Activated CD4-positive, alpha-beta T cell treated with anti-CD3 and anti-CD28 coated beads for 24 hours (primary cell): ENCODE measurements at regions not wholly inside any gene's neighbourhood (a gene's known extent, or its start where the extent isn't known, plus 50 kb on each side); places are given as distances from the start of the nearest gene placed in this dataset.

Source experiments
- DNase-seq, 2 donors: peaks; one replicate each; pipeline ENCODE4 v3.0.0-alpha.2; 2020; ENCODE audit warnings: low read depth in 2 of 2

- no peak for DNase-seq
Measured at GRCh38 chr4:108333353-108333942, 164.7 kb upstream of the LEF1 start.

- DNase-seq, result no peak
Measured at GRCh38 chr4:108331905-108332632, 163.3 kb upstream of the LEF1 start.

- no peak for DNase-seq
Measured at GRCh38 chr4:108328383-108328732, 159.6 kb upstream of the LEF1 start.

- no peak for DNase-seq
Measured at GRCh38 chr4:108327642-108328382, 159.1 kb upstream of the LEF1 start.

GRCh38 chr4:108325561-108325960 is 156.8 kb upstream of the LEF1 start:
- no peak for DNase-seq

- DNase-seq, result no peak
Measured at GRCh38 chr4:108324450-108324849, 155.7 kb upstream of the LEF1 start.

- DNase-seq, result no peak
Measured at GRCh38 chr4:108322497-108322896, 153.8 kb upstream of the LEF1 start.

- no peak for DNase-seq
Measured at GRCh38 chr4:108320061-108320460, 151.3 kb upstream of the LEF1 start.

- DNase-seq, result no peak
Measured at GRCh38 chr4:108317377-108317776, 148.6 kb upstream of the LEF1 start.

GRCh38 chr4:108315694-108316093 is 147.0 kb upstream of the LEF1 start:
- DNase-seq, result no peak

GRCh38 chr4:108314900-108315589 is 146.3 kb upstream of the LEF1 start:
- no peak for DNase-seq

GRCh38 chr4:108313546-108314339 is 145.0 kb upstream of the LEF1 start:
- DNase-seq, result no peak

GRCh38 chr4:108311313-108311712 is 142.6 kb upstream of the LEF1 start:
- DNase-seq, result no peak

- no peak for DNase-seq
Measured at GRCh38 chr4:108303488-108304177, 134.9 kb upstream of the LEF1 start.

- DNase-seq, result no peak
Measured at GRCh38 chr4:108301545-108302251, 133.0 kb upstream of the LEF1 start.

- no peak for DNase-seq
Measured at GRCh38 chr4:108297605-108298004, 128.9 kb upstream of the LEF1 start.

- DNase-seq, result no peak
Measured at GRCh38 chr4:108292229-108292628, 123.5 kb upstream of the LEF1 start.

- DNase-seq, result no peak
Measured at GRCh38 chr4:108291137-108291536, 122.4 kb upstream of the LEF1 start.

- no peak for DNase-seq
Measured at GRCh38 chr4:108287834-108288413, 119.2 kb upstream of the LEF1 start.

- no peak for DNase-seq
Measured at GRCh38 chr4:108280072-108280471, 111.3 kb upstream of the LEF1 start.
